ENCODE measurements at regions not wholly inside any gene's neighbourhood (a gene's known extent, or its start where the extent isn't known, plus 50 kb on each side); places are given as distances from the start of the nearest gene placed in this dataset.
"Not testable (repeated sequence)": the region's sequence is repeated elsewhere in the genome, so short reads cannot be mapped to it uniquely, and the experiment has no call there.

DNA sequence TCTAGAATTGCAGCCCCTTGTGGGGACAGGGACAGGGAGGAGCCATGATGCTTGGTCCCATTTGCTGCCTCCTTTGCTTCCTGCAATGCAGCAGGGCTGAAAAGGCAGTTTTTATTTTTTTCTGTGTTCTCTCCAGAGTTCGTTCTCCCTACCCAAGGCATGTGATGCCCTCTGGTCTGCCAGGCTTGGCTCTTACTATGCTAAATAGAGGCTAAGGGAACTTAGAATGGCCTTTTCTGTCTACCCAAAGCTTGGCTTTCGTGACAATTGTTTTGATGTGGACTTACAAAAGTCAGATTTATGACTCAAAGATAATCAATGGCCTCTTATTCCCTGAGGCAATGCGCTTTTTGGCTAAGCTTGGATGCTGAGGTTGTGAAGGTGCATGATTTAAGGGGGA is 293.3 kb upstream of the TBL1XR1 start:
- Mint-ChIP-seq H3K27ac (no peak overlapping the region), H3K9me3 (no peaks in the 10 kb centered on the region)

DNA sequence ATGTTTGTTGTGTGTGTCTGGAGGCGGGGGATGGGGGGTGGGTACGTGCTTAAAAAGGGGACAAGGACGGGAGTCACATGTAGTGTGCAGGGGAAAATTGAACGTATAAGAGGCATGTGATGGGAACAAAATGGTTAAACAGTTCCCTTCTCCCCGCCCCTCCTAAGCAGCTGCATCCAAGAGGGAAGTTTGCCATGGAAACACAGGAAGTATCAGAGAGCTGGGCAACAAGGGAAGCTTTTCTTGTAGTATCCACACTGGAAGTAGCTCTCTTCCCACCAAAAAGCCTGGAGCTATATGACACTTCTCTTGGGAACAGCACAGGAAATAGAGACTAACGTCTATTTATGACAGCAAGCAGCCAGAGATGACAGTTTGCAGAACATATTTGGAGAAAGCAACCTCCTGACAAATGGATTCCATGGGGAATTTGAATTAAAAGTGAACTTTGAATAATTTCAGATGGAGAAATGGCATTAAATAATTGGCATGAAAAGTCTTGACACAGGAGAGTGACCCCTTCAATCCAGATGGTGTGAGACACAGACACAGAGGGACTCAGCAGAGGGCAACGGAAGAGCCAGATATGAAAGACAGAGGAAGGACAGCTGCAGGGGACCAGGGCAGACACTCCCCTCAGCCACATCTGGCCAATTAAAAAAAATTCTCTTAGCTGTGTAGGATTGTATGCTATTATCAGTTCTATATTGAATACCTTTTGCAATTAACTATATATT is 294.2 kb upstream of the TBL1XR1 start:
- DNase-seq, result no peak
- no peak overlapping the region for H3K27ac Mint-ChIP-seq
- H3K4me1 Mint-ChIP-seq (ENCODE audit: low read depth in 2 of 2), result peaks cover 0 to 8% of the 10 kb centered on the region in 2 donors
- no peaks in the 10 kb centered on the region for H3K27me3 Mint-ChIP-seq
- no peak overlapping the region for H3K4me3 Mint-ChIP-seq
- H3K9me3 Mint-ChIP-seq, result no peaks in the 10 kb centered on the region
- ATAC-seq (replicated peaks), result no peak
- H3K36me3 Mint-ChIP-seq (ENCODE audit: insufficient read depth), result no peaks in the 10 kb centered on the region

More for the DNA sequence above, 293.3 kb upstream of the TBL1XR1 start:
- Mint-ChIP-seq H3K4me3 (no peak overlapping the region), H3K4me1 (ENCODE audit: low read depth in 2 of 2) (peaks cover 0 to 8% of the 10 kb centered on the region in 2 donors), H3K27me3 (no peaks in the 10 kb centered on the region), H3K36me3 (ENCODE audit: insufficient read depth) (no peaks in the 10 kb centered on the region)
- DNase-seq (no peak), ATAC-seq (replicated peaks) (no peak)

DNA sequence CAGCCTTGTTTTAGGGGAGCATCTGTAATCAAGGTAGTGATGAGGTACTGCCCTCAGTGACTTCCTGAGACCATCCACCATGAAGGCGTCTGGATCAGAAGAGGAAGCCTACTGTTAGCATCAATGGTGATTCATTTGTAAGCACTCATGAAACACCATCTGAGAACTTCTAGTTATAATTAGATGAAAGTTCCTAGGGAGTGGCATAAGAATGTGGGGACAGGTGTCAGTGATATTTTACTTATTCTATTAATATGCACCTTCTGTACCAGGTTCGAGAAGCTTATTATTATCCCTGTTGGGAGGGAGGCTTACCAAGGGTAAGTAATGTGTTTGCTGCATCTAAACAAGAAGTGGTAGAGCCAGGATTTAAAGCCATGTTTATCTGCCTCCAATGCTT is 295.8 kb upstream of the TBL1XR1 start:
- Mint-ChIP-seq H3K27me3 (no peaks in the 10 kb centered on the region), H3K27ac (no peak overlapping the region), H3K9me3 (no peaks in the 10 kb centered on the region), H3K36me3 (ENCODE audit: insufficient read depth) (no peaks in the 10 kb centered on the region), H3K4me1 (ENCODE audit: low read depth in 2 of 2) (peaks cover 0 to 8% of the 10 kb centered on the region in 2 donors), H3K4me3 (no peak overlapping the region)
- DNase-seq (no peak), ATAC-seq (replicated peaks) (no peak)

DNA sequence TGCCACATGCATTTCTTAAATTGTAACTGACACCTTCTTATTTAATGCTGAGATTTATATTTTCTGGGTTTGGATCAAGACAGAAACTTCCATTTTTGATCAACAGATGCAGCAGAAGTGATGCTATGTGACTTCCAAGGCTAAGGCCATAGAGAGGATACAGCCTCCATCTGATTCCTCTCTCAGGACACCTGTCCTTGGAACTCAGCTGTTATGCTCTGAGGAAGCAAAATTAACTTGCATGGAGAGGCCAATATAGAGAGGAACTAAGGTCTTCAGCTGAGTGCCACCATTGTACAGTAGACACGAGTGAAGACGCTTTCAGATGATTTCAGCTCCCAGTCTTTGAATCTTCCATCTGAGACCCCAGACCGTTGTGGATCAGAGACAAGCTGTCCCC is 296.9 kb upstream of the TBL1XR1 start:
- H3K36me3 Mint-ChIP-seq (ENCODE audit: insufficient read depth), result no peaks in the 10 kb centered on the region
- peaks cover 0 to 2% of the 10 kb centered on the region in 2 donors for H3K4me1 Mint-ChIP-seq (ENCODE audit: low read depth in 2 of 2)
- H3K9me3 Mint-ChIP-seq, result no peaks in the 10 kb centered on the region
- H3K27me3 Mint-ChIP-seq, result no peaks in the 10 kb centered on the region
- H3K4me3 Mint-ChIP-seq, result no peak overlapping the region
- ATAC-seq (replicated peaks) (no peak), DNase-seq (no peak)
- no peak overlapping the region for H3K27ac Mint-ChIP-seq

DNA sequence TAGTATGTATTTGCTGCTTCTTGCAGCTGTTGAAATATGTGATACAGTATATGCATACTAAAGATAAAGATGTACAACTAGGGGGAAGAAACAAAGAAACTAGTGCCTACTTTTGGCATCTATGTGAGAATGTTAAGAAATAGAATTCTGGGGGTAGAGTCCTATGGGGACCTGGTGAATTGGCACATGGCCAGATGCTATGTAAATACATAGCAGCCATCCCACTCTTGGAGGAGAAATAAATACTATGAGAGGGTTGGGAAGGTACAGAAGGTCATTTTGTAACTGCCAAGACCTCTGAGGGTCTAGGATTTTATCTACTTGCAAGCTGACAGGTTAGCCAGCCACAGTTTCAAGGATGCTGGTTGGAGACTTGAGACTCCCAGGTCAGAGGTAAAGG is 298.3 kb upstream of the TBL1XR1 start:
- Mint-ChIP-seq H3K27ac (no peak overlapping the region), H3K27me3 (no peaks in the 10 kb centered on the region), H3K9me3 (no peaks in the 10 kb centered on the region), H3K4me3 (no peak overlapping the region), H3K4me1 (ENCODE audit: low read depth in 2 of 2) (no peaks in the 10 kb centered on the region), H3K36me3 (ENCODE audit: insufficient read depth) (no peaks in the 10 kb centered on the region)
- ATAC-seq (replicated peaks) (no peak), DNase-seq (no peak)

DNA sequence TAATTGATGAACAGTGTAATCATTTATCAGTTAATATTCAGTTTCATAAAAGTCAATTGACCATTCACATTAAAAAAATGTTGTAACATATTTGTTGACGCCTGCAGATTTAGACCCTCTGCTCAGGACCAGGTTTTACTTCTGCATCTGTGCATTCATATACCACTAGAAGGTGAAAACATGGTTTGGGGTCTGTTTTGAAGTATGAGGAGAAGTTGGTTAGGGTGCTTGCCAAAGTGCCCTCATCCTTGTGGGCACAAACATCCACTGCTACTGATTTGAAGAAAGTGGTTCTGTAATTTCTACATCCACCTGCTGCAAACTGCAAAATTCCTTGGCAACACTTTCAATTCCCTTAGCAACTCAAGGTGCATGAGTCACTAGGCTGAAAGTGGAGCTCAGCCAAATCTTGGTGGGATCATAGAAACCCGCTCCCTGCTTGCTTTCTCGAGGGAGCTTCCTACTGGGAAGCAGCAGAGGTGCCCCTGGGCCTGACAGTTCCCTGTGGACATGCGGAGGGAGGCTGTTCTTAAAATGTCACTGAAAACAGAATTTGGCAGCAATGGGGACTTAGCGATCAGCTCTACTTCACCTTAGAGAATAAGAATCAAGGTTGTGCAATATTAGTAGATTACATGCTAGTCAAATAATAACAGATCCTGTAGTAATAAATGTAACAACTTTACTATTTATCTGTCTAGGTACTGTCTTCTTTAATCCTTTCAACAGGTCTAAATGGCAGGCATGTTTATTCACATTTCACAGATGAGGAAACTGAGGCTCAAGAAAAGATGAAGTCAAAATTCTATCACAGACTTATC is 301.0 kb upstream of the TBL1XR1 start:
- Mint-ChIP-seq H3K27me3 (no peaks in the 10 kb centered on the region), H3K4me1 (ENCODE audit: low read depth in 2 of 2) (no peaks in the 10 kb centered on the region), H3K36me3 (ENCODE audit: insufficient read depth) (no peaks in the 10 kb centered on the region), H3K9me3 (no peaks in the 10 kb centered on the region), H3K27ac (no peak overlapping the region), H3K4me3 (no peak overlapping the region)
- DNase-seq, result no peak
- ATAC-seq (replicated peaks), result no peak

DNA sequence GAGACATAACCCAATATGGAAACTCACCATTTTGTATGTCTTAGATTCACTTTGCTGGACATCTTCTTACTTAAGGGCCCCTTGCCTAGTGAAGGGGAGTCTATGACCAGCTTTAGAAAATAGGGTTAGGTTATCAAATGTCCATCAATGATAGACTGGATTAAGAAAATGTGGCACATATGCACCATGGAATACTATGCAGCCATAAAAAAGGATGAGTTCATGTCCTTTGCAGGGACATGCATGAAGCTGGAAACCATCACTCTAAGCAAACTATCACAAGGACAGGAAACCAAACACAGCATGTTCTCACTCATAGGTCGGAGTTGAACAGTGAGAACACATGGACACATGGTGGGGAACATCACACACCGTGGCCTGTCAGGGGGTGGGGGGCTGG is 301.8 kb upstream of the TBL1XR1 start:
- H3K4me3 Mint-ChIP-seq; DNase-seq; H3K27me3 Mint-ChIP-seq; H3K9me3 Mint-ChIP-seq; ATAC-seq (replicated peaks); H3K36me3 Mint-ChIP-seq (ENCODE audit: insufficient read depth); H3K4me1 Mint-ChIP-seq (ENCODE audit: low read depth in 2 of 2); H3K27ac Mint-ChIP-seq: not testable (repeated sequence)

DNA sequence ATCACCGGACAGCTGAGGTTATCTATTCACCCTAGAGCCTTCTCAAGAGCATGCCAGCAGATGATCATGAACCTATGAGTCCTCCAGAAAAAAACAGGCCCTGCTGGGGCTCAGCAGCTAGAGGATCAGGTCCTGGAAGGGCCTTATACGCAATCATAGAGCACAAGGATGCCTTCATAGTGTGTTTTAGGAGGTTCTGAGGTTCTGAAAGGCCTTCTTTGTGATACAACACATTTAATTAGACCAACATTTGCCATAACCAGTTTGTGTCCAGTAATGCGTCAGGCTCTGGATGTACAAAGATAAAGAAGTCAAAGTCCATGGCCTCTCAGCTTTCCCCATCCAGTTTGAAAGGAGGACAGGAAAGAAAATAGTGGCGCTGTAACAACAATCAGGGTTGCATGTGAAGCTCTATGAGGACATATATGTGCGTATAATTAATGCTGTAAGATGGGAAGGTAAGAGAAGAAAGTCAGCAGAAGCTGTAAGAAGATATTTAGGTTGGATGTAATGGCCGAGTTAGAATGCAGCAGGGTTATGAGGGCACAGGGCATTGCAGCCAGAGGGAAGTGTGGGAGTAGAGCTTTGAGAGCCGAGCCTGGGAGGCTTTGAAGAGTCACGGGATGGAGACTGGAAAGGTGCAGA is 302.6 kb upstream of the TBL1XR1 start:
- no peak overlapping the region for H3K27ac Mint-ChIP-seq
- H3K4me1 Mint-ChIP-seq (ENCODE audit: low read depth in 2 of 2), result no peaks in the 10 kb centered on the region
- no peak for DNase-seq
- H3K4me3 Mint-ChIP-seq, result no peak overlapping the region
- no peaks in the 10 kb centered on the region for H3K9me3 Mint-ChIP-seq
- ATAC-seq (replicated peaks), result no peak
- no peaks in the 10 kb centered on the region for H3K27me3 Mint-ChIP-seq
- no peaks in the 10 kb centered on the region for H3K36me3 Mint-ChIP-seq (ENCODE audit: insufficient read depth)

DNA sequence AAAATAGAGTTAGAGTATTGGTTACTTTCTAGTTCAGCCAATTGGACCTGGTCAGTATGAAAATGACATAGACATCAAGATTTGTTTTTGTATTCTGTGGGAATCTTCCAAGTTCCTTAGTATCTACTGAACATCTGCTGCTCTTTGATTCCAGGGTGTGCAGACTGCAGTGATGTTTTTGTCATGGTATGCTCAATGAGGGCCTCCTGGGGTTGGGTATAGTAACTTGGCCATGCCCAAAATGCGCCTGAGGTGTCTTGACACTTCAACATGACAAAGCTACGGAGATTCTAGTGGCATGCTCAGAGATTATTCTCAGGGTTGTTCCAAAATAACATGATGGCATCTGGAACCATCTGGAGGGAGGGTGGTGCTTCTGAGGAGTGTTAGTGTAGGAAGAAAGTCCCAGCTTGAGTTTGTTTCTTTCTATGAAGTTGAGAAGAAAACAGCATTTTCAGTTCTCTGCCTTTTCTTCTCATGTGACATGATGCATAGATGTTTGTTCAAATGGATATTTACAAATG is 313.5 kb upstream of the TBL1XR1 start:
- H3K4me3 Mint-ChIP-seq, result no peak overlapping the region
- H3K9me3 Mint-ChIP-seq, result no peaks in the 10 kb centered on the region
- peak overlapping the region in 1 of 2 donors; percentile 14 for H3K27ac Mint-ChIP-seq
- peaks cover 0 to 3% of the 10 kb centered on the region in 2 donors for H3K4me1 Mint-ChIP-seq (ENCODE audit: low read depth in 2 of 2)
- no peak for ATAC-seq (replicated peaks)
- H3K36me3 Mint-ChIP-seq (ENCODE audit: insufficient read depth), result no peaks in the 10 kb centered on the region
- no peak for DNase-seq
- H3K27me3 Mint-ChIP-seq, result no peaks in the 10 kb centered on the region

DNA sequence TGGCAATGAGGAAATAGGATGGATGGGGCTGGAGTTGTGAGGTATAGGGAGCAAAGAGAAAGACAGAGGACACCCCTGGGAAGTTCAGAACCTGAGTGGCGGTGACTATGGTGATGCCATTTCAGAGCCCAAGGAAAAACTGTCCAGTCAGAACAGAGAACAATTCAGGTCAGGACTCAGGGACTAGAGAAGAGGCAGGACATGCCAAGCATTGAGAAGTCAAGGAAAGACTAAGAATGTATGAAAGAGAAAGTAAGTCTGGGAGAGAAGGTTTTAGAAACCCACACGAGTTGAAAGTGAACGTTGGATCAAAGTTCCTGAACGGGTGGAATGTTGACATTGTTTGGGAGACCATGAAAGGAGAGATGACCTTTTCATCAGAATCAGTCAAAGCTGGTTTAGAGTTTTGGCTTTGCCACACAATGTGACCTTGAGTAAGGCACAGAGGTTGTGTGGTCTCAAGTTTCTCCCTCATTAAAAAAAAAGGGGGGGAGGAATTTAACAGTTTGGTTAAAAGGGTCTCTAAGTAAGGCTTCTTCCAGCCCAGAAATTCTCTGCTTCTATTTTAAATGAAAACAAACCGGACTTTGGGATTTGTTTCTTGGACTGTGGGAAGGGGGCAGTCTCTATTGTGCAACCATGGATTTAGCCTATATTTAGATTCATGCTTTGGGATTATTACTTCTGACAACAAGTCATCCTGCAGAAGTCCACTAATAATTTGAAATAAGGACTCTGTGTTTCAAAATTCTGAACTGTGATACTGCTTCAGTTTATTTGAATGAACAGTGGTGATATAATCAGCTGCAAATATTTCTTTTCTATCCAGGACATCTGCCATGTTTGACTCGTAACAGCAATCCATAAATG is 315.9 kb upstream of the TBL1XR1 start:
- Mint-ChIP-seq H3K9me3 (no peaks in the 10 kb centered on the region), H3K27me3 (no peaks in the 10 kb centered on the region), H3K4me3 (no peak overlapping the region), H3K36me3 (ENCODE audit: insufficient read depth) (no peaks in the 10 kb centered on the region), H3K27ac (no peak overlapping the region), H3K4me1 (ENCODE audit: low read depth in 2 of 2) (peaks cover 0 to 9% of the 10 kb centered on the region in 2 donors)
- no peak for ATAC-seq (replicated peaks)
- no peak for DNase-seq

DNA sequence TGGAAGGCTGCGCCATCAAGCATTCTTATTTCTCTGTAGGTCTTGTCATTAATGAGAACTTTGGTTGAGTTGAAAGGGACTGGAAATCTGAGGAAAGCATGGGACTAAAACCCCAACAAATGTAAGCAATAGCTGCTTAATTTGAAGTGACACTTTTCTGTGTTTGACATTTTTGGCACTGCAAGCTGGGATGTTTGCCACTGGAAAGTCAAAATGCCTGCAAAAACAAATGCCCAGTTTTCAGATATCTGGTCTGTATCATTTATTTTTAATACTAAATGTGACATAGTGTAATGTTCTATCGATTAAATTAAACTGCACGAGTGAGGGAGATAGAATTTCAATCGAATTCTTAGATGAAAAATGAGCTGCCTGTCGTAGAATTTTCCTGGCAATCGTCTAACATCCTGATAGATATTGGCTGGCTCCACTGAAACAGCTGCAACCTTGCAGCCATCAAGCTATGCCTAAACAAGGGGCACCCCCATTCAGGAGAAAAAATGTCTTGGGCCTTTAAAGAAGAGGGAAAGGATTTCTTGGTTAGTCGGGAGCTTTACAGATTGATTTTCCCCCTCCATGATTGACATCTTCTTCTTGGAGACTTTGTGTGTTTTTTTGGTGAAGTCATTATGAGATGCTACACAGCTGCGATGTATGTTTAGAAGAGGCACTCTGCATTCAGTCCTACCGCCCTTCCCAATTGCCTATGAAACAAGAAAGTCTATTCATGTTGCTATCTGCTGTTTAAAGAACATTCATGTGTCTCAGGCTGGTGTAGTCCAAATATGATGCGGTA is 316.7 kb upstream of the TBL1XR1 start:
- no peaks in the 10 kb centered on the region for H3K27me3 Mint-ChIP-seq
- no peaks in the 10 kb centered on the region for H3K9me3 Mint-ChIP-seq
- peaks cover 0 to 14% of the 10 kb centered on the region in 2 donors for H3K4me1 Mint-ChIP-seq (ENCODE audit: low read depth in 2 of 2)
- no peaks in the 10 kb centered on the region for H3K36me3 Mint-ChIP-seq (ENCODE audit: insufficient read depth)
- H3K4me3 Mint-ChIP-seq, result no peak overlapping the region
- no peak for DNase-seq
- no peak for ATAC-seq (replicated peaks)
- H3K27ac Mint-ChIP-seq, result no peak overlapping the region

DNA sequence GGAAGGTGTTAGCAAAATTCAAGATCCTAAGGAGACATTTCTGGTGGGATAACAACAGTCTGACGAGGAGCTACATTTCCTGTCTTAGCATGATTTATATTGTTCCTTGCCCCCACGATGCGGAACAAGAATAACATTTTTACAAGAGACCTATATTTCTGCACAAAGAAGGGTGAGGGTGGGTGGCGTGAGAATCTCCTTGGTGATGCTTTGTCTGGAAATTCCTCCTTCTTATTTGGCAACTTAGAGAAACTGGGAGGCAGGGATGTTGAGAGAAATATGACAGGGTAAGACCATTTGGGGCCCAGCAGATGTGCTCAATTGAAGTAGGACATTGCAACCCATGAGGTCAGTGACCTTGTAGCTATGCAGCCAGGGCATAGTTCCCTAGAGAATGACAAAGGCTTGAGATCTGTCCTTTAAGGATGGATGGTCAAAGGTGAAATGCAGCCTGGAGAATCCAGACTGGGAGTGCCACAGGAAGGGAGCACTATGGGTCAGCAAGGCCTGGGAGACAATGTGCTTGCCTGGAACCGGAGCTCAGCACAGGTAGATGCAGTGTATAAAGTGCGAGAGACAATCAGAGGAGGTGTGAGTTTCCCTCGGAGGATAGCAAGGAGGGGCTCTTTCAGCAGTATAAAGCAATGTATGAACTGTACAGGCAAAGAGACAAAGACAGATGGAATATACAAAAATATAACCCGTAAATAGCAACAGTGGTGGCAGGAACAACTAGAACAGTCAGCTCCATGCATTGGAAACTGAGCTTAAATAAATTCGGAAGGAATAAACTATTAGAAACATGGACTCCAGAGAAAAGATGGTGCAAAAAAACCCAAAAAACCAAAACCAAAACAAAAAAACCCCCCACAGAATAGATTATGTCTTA is 317.6 kb upstream of the TBL1XR1 start:
- no peak overlapping the region for H3K4me3 Mint-ChIP-seq
- no peak for ATAC-seq (replicated peaks)
- no peaks in the 10 kb centered on the region for H3K9me3 Mint-ChIP-seq
- H3K36me3 Mint-ChIP-seq (ENCODE audit: insufficient read depth), result no peaks in the 10 kb centered on the region
- H3K4me1 Mint-ChIP-seq (ENCODE audit: low read depth in 2 of 2), result peaks cover 0 to 19% of the 10 kb centered on the region in 2 donors
- DNase-seq, result no peak
- H3K27me3 Mint-ChIP-seq, result no peaks in the 10 kb centered on the region
- no peak overlapping the region for H3K27ac Mint-ChIP-seq

All from effector memory CD8-positive, alpha-beta T cell (primary cell).